ENCODE measurements at regions not wholly inside any gene's neighbourhood (a gene's known extent, or its start where the extent isn't known, plus 50 kb on each side); places are given as distances from the start of the nearest gene placed in this dataset.

DNA sequence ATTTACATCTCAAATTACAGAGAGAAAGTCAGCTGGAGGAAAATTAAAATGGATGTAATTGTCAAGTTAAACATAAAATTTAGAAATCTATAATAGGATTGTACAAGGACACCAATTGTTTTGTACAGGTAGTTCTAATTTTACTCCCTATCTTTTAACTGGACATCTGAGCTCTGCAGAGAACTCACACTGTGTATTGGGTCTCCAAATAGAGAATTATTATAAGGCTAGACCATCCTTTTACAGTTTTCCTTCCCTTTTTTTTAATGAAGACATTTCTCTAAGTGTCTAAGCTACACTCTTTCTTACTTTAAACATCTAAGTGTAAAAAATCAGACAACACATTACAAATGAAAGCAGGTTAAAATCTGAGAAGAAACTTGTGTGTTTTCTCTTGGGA, 78.4 kb upstream of the GC start:
- Histone ChIP-seq H3K4me1 (ENCODE audit: low read depth) (peaks cover 12% of the 10 kb centered on the region), H3K36me3 (no peaks in the 10 kb centered on the region), H3K4me3 (no peak overlapping the region), H3K27me3 (no peaks in the 10 kb centered on the region), H3K27ac (no peak overlapping the region), H3K9me3 (ENCODE audit: low read depth) (no peaks in the 10 kb centered on the region)
- TF ChIP-seq, protein P1, sequence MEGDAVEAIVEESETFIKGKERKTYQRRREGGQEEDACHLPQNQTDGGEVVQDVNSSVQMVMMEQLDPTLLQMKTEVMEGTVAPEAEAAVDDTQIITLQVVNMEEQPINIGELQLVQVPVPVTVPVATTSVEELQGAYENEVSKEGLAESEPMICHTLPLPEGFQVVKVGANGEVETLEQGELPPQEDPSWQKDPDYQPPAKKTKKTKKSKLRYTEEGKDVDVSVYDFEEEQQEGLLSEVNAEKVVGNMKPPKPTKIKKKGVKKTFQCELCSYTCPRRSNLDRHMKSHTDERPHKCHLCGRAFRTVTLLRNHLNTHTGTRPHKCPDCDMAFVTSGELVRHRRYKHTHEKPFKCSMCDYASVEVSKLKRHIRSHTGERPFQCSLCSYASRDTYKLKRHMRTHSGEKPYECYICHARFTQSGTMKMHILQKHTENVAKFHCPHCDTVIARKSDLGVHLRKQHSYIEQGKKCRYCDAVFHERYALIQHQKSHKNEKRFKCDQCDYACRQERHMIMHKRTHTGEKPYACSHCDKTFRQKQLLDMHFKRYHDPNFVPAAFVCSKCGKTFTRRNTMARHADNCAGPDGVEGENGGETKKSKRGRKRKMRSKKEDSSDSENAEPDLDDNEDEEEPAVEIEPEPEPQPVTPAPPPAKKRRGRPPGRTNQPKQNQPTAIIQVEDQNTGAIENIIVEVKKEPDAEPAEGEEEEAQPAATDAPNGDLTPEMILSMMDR (IDR thresholded peaks at IDR 0.05; ENCODE audit: low read depth, low read length) = no peak
- no peak for DNase-seq (ENCODE audit: low read depth in 1 of 2, low spot score in 1 of 2)

DNA sequence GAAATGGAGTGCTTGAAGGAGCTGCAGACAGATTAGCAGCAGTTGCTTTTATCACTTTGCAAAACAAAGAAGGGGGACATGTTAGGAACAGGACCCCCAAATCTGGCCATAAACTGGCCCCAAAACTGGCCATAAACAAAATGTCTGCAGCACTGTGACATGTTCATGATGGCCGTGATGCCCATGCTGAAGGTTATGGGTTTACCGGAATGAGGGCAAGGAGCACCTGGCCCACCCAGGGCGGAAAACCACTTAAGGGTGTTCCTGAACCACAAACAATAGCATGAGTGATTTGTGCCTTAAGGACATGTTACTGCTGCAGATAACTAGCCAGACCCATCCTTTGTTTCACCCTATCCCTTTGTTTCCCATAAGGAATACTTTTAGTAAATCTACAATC, 79.6 kb upstream of the GC start:
- Histone ChIP-seq H3K4me1 (ENCODE audit: low read depth) (peaks cover 6% of the 10 kb centered on the region), H3K27ac (no peak overlapping the region), H3K4me3 (no peak overlapping the region), H3K9me3 (ENCODE audit: low read depth) (no peaks in the 10 kb centered on the region), H3K36me3 (no peaks in the 10 kb centered on the region), H3K27me3 (no peaks in the 10 kb centered on the region)
- TF ChIP-seq, protein P1 (IDR thresholded peaks at IDR 0.05; ENCODE audit: low read depth, low read length) = no peak
- DNase-seq (ENCODE audit: low read depth in 1 of 2, low spot score in 1 of 2) = no peak

- no peak overlapping the region for H3K4me3 ChIP-seq
- no peaks in the 10 kb centered on the region for H3K36me3 ChIP-seq
- no peaks in the 10 kb centered on the region for H3K4me1 ChIP-seq (ENCODE audit: low read depth)
- TF ChIP-seq, protein P1 (IDR thresholded peaks at IDR 0.05; ENCODE audit: low read depth, low read length) = no peak
- no peak for DNase-seq (ENCODE audit: low read depth in 1 of 2, low spot score in 1 of 2)
- no peaks in the 10 kb centered on the region for H3K27me3 ChIP-seq
- H3K9me3 ChIP-seq (ENCODE audit: low read depth) = no peaks in the 10 kb centered on the region
- no peak overlapping the region for H3K27ac ChIP-seq
These were observed 80.5 kb upstream of the GC start for GRCh38 chr4:71864380-71864779.

DNA sequence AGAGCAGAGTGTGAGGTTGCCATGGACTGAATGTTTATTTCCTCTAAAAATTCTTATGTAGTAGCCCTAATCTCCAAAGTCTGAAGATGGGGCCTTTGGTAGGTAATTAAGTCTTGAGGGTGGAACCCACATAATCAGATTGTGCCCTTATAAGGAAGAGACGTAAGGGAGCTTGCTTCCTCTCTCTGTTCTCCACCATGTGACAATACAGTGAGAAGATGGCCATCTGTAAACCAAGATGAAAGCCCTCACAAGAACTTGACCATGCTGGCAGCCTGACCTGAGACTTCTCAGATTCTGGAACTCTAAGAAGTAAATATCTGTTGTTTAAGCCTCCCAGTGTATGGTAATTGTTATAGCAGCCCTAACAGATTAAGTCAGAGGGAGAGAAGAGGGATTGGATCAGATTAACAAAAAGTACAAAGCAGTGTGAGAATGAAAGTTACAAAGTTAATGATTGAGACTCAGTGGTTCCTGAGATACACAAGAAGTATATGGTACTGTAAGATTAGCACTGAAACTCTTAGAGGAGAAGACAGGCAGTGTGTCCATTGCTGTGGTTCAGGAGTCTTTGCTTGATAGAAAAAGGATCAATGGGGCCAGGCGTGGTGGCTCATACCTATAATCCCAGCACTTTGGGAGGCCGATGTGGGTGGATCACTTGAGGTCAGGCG, 82.5 kb upstream of the GC start:
- H3K4me3 ChIP-seq = no peak overlapping the region
- no peak for DNase-seq (ENCODE audit: low read depth in 1 of 2, low spot score in 1 of 2)
- TF ChIP-seq, protein P1 (IDR thresholded peaks at IDR 0.05; ENCODE audit: low read depth, low read length) = no peak
- no peaks in the 10 kb centered on the region for H3K9me3 ChIP-seq (ENCODE audit: low read depth)
- no peaks in the 10 kb centered on the region for H3K36me3 ChIP-seq
- H3K4me1 ChIP-seq (ENCODE audit: low read depth) = no peaks in the 10 kb centered on the region
- H3K27me3 ChIP-seq = no peaks in the 10 kb centered on the region
- H3K27ac ChIP-seq = no peak overlapping the region

DNA sequence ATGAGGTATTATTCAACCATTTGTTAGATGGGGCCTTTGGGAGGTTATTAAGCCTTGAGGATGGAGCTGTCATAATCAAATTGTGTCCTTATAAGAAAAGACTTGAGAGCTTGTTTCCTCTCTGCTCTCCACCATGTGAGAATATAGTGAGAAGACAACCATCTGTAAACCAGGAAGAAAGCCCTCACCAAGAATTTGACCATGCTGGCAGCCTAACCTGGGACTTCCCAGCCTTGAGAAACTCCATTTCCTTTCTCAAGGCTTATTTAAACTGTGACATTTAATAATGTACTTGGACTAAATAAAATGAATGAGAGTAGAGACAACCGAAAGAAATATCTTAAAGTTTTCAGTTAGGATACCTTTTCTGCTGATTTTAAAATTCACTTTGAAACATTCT, 83.7 kb upstream of the GC start:
- Histone ChIP-seq H3K4me3 (no peak overlapping the region), H3K9me3 (ENCODE audit: low read depth) (no peaks in the 10 kb centered on the region), H3K27me3 (no peaks in the 10 kb centered on the region), H3K27ac (no peak overlapping the region), H3K36me3 (no peaks in the 10 kb centered on the region), H3K4me1 (ENCODE audit: low read depth) (no peaks in the 10 kb centered on the region)
- no peak for DNase-seq (ENCODE audit: low read depth in 1 of 2, low spot score in 1 of 2)
- TF ChIP-seq, protein P1 (IDR thresholded peaks at IDR 0.05; ENCODE audit: low read depth, low read length) = no peak
